NCI-H2171 treated with DMSO at 0.1 percent for 48 hours (cell line): ENCODE measurements at regions not wholly inside any gene's neighbourhood (a gene's known extent, or its start where the extent isn't known, plus 50 kb on each side); places are given as distances from the start of the nearest gene placed in this dataset.
"Not testable (repeated sequence)": the region's sequence is repeated elsewhere in the genome, so short reads cannot be mapped to it uniquely, and the experiment has no call there.

ENCODE experiments used
- DNase-seq: peaks from one replicate; lab custom pipeline; 2025; lab: John Stamatoyannopoulos, UW

DNA sequence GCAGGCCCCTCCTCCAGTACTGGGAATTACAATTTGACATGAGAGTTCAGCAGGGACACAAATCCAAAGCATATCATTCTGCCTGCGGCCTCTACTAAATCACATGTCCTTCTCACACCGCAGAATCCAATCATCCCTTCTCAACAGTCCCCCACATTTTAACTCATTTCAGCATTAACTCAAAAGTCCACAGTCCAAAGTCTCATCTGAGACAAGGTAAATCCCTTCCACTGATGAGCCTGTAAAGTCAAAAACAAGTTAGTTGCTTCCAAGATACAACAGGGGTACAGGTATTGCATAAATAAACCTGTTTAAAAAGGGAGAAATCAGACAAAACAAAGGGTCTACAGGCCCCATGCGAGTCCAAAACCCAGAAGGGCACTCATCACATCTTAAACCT, 64.0 kb downstream of the EBNA1BP2 start:
- no peak for DNase-seq

DNA sequence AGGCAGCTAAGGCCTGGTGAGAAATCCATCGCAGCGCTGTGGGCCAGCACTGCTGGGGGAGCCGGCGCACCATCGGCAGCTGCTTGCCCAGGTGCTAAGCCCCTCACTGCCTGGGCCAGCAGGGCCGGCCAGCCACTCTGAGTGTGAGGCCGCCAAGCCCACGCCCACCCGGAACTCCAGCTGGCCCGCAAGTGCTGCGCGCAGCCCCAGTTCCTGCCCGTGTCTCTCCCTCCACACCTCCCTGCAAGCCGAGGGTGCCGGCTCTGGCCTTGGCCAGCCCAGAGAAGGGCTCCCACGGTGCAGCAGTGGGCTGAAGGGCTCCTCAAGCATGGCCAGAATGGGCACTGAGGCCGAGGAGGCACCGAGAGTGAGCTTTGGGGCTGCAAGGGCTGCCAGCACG, 64.4 kb downstream of the EBNA1BP2 start:
- no peak for DNase-seq

DNA sequence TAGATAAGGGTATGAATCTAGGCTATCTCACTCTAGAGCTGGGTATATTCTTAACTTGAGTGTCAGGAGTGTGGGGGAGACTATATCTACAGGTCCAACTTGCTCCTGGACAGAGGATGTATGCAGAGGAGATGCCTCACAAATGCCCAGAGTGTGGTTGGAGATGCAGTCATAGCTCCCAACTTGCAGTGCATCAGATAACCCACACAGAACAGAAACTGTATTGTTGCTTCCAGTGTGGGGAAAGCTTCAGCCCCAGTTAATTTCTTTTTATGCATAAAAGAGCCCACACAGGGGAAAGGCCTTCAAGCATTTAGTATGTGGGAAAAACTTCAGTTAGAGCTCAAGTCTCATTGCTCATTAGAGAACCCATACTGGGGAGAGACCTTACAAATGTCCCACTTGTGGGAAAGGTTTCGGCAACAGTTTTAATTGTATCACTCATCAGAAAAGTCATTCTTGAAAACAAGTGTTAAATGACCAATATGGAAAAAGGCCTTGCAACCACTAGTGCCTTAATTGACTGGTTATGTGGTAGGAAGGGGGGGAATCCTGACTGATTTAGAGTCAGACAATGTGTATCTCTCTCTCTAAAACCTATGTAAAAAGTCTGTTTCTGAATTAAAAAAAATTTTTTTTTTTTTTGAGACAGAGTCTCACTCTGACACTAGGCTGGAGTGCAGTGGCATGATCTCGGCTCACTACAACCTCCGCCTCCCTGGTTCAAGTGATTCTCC, 67.9 kb downstream of the EBNA1BP2 start:
- DNase-seq: no peak

DNA sequence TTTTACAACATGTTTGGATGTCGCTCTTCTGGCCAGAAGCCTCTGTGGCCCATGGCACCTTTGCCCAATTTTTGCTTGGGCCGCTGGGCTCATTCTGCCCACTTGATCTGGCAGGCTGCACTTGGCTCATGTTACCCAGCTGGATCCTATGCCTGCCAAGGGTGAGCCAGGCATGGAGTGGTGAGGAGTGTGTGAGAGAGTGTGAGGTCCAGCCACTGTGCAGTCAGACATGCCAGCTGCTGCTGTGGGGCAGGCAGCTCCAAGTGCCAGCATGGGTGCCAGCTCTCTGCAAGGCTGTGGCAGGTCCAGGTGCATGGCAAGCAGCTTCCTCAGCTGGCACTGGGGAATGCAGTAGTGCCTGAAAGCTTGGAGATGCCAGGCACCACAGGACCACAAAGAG, 71.0 kb downstream of the EBNA1BP2 start:
- DNase-seq: no peak

DNA sequence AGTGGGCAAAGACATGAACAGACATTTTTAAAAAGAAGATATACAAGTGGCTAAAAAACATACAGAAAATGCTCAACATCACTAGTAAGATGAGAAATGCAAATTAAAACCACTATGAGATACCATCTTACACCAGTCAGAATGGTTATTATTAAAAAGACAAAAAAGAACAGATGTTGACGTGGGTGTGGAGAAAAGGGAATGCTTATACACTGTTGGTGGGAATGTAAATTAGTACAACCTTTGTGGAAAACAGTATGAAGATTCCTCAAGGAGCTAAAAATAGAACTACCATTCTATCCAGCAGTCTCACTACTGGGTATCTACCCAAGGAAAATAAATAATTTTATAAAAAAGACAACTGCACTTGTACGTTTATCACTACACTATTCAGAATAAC, 73.9 kb downstream of the EBNA1BP2 start:
- DNase-seq: no peak

DNA sequence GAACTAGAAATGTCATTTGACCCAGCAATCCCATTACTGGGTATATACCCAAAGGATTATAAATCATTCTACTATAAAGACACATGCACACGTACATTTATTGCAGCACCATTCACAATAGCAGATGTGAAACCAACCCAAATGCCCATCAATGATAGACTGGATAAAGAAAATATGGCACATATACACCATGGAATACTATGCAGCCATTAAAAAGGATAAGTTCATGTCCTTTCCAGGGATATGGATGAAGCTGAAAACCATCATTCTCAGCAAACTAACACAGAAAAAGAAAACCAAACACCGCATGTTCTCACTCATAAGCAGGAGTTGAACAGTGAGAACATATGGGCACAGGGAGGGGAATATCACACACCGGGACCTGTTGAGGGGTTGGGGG, 75.6 kb downstream of the EBNA1BP2 start:
- not testable (repeated sequence) for DNase-seq

DNA sequence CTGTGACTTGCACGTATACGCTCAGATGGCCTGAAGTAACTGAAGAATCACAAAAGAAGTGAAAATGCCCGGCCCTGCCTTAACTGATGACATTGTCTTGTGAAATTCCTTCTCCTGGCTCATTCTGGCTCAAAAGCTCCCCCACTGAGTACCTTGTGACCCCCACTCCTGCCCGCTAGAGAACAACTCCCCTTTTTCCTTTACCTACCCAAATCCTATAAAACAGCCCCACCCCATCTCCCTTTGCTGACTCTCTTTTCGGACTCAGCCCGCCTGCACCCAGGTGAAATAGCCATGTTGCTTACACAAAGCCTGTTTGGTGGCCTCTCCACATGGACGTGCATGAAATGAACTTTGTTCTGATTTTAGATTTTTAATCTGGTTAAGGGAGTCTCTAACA, 81.3 kb downstream of the EBNA1BP2 start:
- DNase-seq: not testable (repeated sequence)

DNA sequence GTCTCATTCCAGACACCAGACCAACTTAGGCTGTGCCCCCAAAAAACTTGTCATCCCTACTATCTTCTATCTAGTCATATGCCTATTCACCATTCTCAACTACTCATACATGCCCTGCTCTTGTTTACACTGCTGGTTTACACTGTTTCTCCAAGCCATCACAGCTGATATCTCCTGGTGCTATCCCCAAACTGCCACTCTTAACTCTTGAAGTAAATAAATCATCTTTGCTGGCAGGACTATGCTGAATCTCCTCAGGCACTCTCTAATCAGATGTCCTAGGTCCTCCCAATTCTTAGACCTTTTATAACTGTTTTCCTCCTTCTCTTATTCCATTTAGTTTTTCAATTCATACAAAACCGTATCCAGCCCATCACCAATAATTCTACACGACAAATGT, 81.9 kb downstream of the EBNA1BP2 start:
- not testable (repeated sequence) for DNase-seq

DNA sequence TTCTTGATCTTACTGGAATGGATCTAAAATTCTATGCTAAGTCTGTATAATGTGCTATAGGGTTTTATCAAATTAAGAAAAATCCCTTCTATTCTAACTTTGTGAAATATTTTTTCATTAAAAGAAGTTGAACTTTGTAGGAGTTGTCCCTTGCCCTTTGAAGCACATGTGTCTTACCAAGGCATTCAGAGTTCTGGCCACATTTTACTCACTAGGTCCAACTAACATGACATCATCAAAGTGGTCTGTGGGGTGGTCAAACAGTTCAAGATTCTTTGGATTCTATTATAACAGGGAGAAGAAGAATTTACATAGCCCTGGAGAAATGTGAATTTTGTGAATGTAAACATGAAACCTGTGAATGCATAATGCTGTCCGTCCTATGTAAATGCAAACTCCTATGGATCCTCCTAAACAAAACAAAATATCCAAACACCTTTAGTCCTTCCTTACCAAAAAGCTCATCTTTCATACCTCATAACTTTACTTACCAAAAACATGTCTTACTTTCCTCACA, 88.7 kb downstream of the EBNA1BP2 start:
- no peak for DNase-seq

DNA sequence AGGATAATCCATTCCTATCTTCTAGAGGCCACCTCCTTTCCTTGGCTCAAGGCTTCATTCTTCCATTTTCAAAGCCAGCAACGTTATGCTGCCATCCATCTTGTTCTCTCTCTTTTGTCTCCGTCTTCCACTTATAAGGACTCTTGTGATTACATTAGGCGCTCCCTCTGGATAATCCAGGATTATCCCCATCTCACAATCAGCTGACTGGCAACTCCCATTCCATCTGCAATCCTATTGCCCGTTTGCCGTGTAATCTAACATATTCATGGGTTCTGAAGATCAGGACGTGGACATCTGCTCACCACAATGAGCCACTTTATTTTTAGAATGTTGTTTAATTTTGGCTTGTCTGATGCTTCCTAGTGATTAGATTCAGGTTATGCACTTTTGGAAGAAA, 89.3 kb downstream of the EBNA1BP2 start:
- no peak for DNase-seq

DNA sequence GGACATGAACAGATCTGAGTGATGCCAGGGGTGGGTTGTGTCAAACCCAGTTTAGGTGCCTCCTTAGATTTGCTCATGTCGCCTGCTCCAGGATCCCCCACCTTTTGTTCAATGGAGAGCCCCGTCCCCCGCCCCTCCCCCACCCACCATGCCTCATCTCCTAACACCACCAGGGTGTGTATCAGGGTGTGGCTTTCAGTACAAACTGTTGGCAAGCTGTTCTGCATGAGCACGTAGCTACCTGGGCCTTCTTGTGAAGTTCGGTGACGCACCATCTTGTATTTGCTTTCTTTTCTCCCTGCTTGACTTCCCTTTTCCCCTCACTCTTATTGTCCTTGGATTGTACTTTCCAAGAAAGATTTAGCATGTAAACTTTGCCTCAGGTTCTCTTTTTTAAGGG, 94.8 kb downstream of the EBNA1BP2 start:
- no peak for DNase-seq

DNA sequence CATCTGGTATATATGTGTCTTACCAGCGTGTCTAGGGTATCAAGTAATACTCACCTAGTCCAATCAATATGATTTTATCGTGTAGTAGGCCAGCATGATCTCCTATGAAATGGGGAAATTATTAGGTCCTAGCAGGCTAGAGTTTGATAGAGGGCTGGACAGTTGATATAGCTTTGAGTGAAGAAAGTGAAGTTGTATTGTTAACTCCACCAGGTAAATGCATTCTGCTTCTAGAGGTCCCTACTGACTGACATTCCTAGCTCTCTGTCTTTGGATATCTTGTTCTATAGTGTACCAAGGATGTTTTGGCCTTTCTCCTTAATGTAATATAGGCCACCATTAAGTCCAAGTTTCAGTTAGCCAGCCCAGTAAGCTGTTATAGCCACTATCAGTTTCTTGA, 97.4 kb downstream of the EBNA1BP2 start:
- DNase-seq: no peak

DNA sequence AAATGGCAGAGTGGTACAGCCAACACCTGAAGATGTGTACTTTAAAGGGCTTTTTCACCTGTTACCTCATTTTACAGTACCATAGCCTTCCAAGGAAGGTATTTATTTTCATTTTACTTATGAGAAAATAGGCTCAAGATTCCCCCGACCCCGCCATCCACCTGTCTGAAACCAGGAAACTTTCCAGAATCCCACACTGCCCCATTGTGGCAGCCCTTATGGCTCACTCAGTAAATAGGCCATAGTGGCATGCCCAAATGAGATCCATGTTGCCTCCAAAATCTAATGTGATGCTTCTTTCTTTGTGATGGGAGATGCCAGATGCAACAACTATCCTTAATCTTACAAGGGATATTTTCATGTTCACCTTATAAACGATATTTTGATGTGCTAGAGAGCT, 97.8 kb downstream of the EBNA1BP2 start:
- DNase-seq: peak; percentile 3

DNA sequence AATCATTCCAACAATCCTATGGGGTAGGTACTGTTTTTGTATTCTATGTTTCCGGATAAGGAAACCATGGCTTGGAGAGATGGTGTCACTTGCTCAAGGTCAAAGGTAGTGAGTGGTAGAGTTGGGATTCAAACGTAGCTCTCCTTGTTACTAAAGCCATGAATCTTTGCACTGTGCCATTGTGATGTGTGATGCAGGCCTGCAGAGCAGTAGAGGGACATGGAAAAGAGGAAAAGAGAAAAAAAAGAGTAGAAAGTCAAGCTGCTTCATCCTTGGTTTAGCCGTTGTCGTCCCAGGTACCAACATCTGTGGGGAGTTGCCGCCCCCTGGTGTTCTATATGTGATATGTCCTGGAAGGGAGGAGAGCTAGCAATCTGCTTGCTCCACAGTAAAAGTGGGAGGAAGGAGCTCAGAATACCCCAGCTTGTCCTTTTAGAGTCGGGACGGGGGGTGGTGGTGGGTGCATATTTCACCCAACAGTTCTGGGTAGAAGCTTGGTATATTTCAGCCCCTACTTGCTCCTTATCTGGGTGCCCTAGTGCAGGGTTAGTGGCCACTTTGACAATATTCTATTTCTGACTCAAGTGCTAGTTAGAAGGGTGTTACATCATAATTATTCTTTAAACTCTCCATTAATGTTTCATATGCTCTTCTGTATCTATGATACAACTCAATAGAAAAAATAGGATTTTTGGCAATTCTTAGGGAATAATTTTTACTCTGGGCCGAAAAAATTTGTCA, 98.4 kb downstream of the EBNA1BP2 start:
- peak; percentile 84 for DNase-seq

DNA sequence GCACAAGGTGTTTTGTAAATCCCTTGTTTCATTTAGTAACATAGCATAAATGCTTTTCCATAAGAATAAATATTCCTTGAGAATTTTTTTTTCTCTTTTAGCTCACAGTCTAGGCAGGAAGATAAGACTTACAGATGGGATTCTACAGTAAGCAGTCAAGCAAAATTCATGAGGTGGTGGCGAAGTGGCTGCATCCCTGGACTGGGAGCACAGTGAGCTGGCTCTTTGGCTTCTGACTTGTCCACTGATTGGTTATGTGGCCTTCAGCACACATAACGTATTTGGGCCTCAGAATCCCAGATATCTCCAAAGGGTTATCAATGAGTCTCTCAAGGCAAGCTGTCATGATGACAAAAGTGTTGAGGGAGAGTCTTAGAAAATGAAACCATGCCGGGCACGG, 99.8 kb downstream of the EBNA1BP2 start:
- DNase-seq: no peak

DNA sequence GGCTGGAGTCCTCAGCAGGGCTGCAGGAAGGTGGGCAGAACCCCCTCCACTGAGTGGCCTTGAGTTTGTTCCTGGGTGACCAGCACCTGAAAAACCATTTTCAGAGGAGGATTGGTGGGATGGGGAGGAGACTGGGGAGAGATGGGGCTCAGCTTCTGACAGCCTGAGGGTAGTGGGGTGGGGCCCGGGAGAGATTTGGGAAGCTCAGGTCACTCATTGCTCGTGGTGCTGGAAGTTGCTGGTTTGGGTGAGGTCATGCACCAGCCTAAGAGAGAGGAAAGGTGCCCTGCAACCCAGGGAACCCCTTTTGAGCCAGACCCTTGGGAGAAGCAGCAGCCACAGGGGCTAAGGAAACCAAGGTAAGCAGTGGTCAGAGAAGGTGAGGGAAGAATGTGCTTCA, 100.8 kb downstream of the EBNA1BP2 start:
- no peak for DNase-seq

DNA sequence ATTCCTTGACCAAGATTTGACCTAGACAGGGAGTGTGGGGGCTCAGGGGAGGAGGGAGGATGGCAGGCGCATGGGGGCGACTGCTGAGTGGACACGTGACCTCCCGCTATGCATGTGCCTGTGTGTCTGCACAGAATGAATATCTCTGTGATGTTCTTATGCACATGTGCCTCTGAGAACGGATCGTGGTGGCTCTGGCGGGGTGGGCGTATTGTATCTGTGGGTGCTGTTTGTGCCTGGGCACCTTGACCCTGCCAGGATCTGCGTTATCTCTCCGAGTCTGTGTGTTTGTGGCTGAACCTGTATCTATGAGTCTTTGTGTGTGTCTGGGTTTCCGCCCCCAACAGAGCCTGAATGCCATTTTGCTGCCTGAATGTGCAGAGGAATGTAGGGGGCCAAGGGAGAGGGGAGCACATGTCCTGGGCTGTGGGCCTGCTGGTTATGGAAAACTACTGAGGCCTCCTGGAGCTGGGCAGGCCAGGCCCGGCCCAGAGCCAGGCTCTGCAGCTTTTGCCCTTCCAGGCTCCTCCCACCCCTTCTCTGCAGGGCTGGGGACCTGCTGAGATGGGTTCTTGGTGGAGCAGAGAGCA, 102.5 kb downstream of the EBNA1BP2 start:
- DNase-seq: no peak

DNA sequence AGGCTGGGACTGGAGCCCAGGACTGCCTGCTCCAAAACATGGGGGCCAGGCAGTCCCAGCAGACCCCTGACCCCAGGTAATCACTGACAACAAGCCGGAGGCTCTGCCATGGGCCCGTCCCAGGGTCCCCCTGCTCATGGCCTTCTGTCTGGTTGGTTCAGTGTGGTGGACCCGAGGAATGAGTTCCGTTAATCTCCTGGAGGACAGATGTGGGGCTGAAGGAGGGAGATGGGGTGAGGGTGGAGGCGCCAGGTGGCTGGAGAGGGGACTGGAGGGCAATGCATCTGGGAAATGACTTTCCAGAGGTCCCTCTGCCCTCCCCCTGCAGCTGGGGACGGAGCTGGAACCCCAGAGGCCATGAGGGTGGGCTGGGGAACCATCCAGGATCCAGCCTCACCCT, 103.2 kb downstream of the EBNA1BP2 start:
- no peak for DNase-seq

DNA sequence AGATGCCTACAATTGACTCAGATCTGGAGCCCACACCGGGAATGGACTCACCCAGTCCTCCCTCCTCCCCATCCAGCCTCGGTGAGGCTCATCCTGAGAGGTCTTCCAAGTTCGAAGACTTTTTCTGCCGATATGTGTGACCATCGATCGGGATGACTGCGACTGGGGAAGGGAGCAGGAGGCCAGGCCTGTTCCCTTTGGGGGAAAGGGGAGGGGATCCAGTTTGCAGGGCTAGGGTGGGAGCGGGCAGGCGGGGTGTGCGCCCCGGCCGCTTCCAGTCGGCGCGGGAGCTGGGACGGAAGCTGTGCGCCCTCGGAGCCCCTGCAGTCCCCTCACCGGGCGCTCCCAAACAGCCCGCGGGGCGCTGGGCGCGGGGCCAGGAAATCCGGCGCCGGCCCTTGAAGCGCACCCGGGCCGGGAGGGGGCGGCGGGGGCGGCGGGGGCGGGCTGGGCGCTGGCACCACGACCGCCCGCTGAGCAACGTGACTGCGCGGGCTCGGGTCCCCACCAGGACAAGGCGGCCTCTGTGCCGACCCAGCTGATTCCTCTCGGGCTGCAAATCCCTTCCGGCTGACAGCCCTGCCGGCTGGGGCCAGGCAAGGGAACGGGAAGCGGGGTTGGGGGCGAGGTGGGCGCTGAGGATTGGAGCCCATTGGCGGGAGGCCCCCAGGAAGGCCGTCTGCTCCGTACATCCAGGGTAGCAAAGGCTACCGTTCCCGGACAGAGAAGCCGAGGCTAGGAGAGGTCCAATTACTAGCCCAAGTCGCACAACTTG, 103.9 kb downstream of the EBNA1BP2 start:
- peak; percentile 3 for DNase-seq

DNA sequence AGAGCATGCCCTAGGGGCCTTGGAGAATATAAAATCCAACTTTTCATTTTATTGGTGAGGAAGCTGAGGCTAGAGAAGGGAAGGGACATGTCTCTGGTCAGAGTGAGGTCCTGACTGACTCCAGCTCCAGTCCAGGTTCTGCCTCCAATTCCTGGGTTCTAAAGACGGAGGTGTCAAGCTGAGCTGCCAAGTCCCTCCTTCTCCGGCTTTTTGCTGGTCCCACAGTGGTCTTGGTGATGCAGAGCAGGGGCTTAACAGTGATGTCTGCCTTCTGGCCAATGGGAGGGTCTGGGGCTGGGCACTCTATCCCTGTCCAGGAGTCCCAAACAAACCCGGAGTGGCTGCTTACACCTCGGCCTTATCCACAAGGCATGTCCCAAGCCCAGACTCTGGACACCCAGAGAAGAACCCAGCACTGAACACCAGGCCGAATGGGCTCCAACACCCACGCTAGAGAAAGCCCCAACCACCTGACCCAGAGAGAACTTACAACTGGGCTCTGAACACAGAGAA, 104.8 kb downstream of the EBNA1BP2 start:
- DNase-seq: no peak

DNA sequence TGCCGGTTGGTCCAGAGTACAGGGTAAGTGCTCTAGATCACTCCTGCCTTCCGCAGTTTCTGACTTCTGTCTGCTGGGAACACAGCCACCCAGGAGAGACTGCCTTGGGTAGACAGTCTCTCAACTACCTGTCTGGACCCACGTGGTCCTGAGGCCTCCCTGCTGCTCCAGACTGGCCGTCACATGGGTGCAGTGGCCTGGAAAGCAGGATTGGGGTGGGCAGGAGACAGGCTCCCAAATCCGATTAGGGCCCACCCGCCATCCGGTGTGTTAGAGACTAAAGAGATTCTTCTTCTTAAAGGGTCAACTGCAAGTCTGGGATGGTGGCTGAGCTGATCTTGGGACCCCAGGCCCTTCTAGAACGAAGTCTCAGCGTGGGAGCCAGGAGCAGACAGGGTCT, 105.5 kb downstream of the EBNA1BP2 start:
- no peak for DNase-seq
